HL-60 (cell line): ENCODE measurements at regions not wholly inside any gene's neighbourhood (a gene's known extent, or its start where the extent isn't known, plus 50 kb on each side); places are given as distances from the start of the nearest gene placed in this dataset.

ENCODE experiments used
- DNase-seq, 2 experiments: peaks; one replicate each; pipeline ENCODE4 v3.0.0-alpha.2; 2010 to 2020; ENCODE audit warnings: low read depth in 1 of 2, low spot score in 1 of 2
- H3K27ac ChIP-seq: fragments of 250-450 bp; sonication (Bioruptor Pico); replicated peaks from 2 replicates; pipeline ENCODE4 v1.5.1; 2020; ENCODE audit warnings: mild to moderate bottlenecking, moderate library complexity
- H3K27me3 ChIP-seq: fragments of 250-450 bp; sonication (Bioruptor Pico); 2 replicates; pipeline ENCODE4 v1.5.1; 2021; ENCODE audit warnings: mild to moderate bottlenecking, moderate library complexity; ENCODE audit not compliant: insufficient read depth, poor library complexity, severe bottlenecking
- H3K4me3 ChIP-seq: replicated peaks from 2 replicates; pipeline ENCODE4 v1.5.1; 2011; ENCODE audit warnings: mild to moderate bottlenecking, control low read depth, low read length; ENCODE audit not compliant: insufficient read depth
- GABPA ChIP-seq: IDR thresholded peaks from 2 replicates; pipeline ENCODE4 v1.6.1; 2012; ENCODE audit warnings: low read depth
- POLR2AphosphoS5 ChIP-seq: IDR thresholded peaks from 2 replicates; pipeline ENCODE4 v1.6.1; 2012; ENCODE audit warnings: low read depth
- SPI1 ChIP-seq: IDR thresholded peaks from 2 replicates; pipeline ENCODE4 v1.6.1; 2012; ENCODE audit warnings: low read depth, mild to moderate bottlenecking, borderline replicate concordance
- TF ChIP-seq, protein P1 (sequence below): IDR thresholded peaks from 2 replicates; pipeline ENCODE4 v1.6.1; 2012; ENCODE audit warnings: low read depth; ENCODE audit not compliant: insufficient replicate concordance
- TF ChIP-seq, protein P2 (sequence below): IDR thresholded peaks from one replicate; pipeline ENCODE4 v1.5.1; 2011; ENCODE audit warnings: low read length, control low read depth, inconsistent platforms; ENCODE audit not compliant: insufficient read depth

DNA sequence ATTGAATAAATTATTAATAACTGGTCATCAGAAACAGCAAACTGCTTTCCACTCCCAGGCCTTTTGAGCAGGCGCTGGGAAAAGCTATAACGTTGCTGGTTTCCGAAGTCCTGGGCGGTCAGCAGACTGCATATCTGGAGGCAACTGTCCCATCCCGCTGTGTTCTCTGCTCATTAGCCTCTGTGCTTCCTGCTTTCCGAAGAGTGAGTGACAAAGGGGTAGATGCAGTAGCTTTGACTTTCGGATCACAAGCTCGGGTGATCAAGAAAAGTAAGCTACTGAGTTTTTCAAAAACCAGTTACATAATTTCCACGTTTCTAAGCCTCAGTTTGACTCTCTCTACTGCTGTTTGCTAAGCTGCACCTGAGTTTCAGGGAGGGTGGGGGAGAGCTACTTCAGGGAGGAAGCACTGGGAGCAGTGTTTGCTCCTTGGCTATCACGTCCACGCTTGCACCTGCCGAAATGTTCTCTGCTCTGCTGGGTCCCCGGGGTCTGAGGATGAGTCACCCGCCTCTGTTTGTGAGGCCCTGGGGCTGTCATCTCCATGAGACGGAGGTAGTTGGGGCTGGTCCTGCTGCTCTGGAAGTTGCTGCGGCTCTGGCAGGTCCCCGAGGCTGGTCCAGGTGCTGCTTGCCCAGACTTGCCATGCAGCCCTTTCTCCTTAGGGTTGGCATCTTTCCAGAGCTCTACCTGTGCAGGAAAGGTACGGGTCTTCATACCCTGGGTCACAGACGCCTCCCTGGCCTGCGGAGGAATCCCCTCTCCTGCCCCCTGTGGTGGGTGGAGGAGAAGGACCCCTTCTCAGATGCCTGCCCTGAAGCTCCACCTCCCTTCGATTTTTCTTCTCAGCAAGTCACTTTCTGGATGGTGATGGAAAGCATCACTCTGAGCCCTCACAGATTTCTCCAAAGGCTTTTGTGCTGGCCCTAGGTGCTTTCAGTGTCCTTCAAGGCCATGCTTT lies 220.0 kb downstream of the QKI start:
- Histone ChIP-seq H3K27me3 (no peaks in the 10 kb centered on the region), H3K27ac (no peak overlapping the region), H3K4me3 (no peak overlapping the region)
- TF ChIP-seq, protein P1, sequence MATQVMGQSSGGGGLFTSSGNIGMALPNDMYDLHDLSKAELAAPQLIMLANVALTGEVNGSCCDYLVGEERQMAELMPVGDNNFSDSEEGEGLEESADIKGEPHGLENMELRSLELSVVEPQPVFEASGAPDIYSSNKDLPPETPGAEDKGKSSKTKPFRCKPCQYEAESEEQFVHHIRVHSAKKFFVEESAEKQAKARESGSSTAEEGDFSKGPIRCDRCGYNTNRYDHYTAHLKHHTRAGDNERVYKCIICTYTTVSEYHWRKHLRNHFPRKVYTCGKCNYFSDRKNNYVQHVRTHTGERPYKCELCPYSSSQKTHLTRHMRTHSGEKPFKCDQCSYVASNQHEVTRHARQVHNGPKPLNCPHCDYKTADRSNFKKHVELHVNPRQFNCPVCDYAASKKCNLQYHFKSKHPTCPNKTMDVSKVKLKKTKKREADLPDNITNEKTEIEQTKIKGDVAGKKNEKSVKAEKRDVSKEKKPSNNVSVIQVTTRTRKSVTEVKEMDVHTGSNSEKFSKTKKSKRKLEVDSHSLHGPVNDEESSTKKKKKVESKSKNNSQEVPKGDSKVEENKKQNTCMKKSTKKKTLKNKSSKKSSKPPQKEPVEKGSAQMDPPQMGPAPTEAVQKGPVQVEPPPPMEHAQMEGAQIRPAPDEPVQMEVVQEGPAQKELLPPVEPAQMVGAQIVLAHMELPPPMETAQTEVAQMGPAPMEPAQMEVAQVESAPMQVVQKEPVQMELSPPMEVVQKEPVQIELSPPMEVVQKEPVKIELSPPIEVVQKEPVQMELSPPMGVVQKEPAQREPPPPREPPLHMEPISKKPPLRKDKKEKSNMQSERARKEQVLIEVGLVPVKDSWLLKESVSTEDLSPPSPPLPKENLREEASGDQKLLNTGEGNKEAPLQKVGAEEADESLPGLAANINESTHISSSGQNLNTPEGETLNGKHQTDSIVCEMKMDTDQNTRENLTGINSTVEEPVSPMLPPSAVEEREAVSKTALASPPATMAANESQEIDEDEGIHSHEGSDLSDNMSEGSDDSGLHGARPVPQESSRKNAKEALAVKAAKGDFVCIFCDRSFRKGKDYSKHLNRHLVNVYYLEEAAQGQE, result no peak
- no peak for TF ChIP-seq POLR2AphosphoS5
- no peak for TF ChIP-seq SPI1
- no peak for TF ChIP-seq GABPA
- TF ChIP-seq, protein P2, sequence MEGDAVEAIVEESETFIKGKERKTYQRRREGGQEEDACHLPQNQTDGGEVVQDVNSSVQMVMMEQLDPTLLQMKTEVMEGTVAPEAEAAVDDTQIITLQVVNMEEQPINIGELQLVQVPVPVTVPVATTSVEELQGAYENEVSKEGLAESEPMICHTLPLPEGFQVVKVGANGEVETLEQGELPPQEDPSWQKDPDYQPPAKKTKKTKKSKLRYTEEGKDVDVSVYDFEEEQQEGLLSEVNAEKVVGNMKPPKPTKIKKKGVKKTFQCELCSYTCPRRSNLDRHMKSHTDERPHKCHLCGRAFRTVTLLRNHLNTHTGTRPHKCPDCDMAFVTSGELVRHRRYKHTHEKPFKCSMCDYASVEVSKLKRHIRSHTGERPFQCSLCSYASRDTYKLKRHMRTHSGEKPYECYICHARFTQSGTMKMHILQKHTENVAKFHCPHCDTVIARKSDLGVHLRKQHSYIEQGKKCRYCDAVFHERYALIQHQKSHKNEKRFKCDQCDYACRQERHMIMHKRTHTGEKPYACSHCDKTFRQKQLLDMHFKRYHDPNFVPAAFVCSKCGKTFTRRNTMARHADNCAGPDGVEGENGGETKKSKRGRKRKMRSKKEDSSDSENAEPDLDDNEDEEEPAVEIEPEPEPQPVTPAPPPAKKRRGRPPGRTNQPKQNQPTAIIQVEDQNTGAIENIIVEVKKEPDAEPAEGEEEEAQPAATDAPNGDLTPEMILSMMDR, result no peak
- DNase-seq, result no peak

DNA sequence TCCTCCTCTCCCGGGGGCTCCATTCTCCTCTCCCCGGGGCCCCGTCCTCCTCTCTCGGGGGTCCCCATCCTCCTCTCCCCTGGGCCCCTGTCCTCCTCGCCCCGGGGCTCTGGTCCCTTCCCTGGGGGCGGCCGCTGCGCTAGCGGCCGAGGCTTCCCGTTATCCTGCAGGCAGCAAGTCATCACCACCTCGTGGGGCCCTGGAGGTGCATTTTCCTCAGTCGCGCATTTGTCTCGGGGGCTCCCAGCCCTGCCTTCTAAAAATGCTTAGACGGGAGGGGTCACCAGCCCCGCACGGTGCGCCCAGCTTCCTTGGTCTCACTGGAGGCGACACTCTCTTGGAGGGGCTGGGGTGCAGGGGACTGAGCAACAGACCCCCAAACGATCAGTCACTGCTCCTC lies 216.5 kb downstream of the QKI start:
- TF ChIP-seq, protein P1, result no peak
- TF ChIP-seq, protein P2, result no peak
- TF ChIP-seq SPI1 (no peak), POLR2AphosphoS5 (no peak), GABPA (no peak)
- Histone ChIP-seq H3K27me3 (no peaks in the 10 kb centered on the region), H3K27ac (no peak overlapping the region), H3K4me3 (no peak overlapping the region)
- no peak for DNase-seq

DNA sequence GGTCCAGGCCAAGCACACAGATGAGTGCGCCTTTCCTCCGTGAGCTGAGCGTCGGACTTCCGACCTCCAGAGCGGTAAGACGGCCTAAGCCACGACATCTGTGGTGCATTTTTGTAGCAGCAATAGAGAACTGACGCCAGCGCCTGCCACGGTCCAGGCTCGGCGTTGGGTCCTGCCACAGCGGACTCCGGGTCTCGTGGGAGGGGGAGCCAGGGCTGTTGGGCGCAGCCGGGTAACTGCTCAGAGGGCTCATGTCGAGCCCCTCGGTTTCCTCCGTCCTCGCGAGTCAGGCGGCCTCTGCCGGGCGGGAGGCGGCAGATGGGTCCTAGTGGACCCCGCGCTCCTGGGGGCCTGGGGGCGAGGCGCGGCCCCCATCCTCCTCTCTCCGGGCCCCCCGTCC lies 216.1 kb downstream of the QKI start:
- Histone ChIP-seq H3K4me3 (no peak overlapping the region), H3K27ac (no peak overlapping the region), H3K27me3 (no peaks in the 10 kb centered on the region)
- TF ChIP-seq, protein P1, result no peak
- TF ChIP-seq SPI1 (no peak), GABPA (no peak), POLR2AphosphoS5 (no peak)
- TF ChIP-seq, protein P2, result no peak
- no peak for DNase-seq
